Testis (tissue), 2 donors: ENCODE measurements at regions not wholly inside any gene's neighbourhood (a gene's known extent, or its start where the extent isn't known, plus 50 kb on each side); places are given as distances from the start of the nearest gene placed in this dataset.

Experiments
- CTCF ChIP-seq, 3 experiments: fragments of 450-650 bp in 2 of 3; fragments of 200-600 bp in 1 of 3; sonication (generic) in 1 of 3; IDR thresholded peaks; one replicate each; pipeline ENCODE4 v1.5.1; 2016 to 2019; ENCODE audit warnings: antibody characterized with exemption in 3 of 3, mild to moderate bottlenecking in 2 of 3, moderate library complexity in 1 of 3
- POLR2A ChIP-seq: fragments of 450-650 bp; IDR thresholded peaks from one replicate; pipeline ENCODE4 v1.6.1; 2017; ENCODE audit warnings: antibody characterized with exemption, mild to moderate bottlenecking, moderate library complexity

- TF ChIP-seq CTCF (IDR thresholded peaks at IDR 0.05) (no peak), POLR2A (no peak)
Measured at GRCh38 chr16:89037261-89038152, 56.1 kb upstream of the ACSF3 start.
